ENCODE measurements at regions not wholly inside any gene's neighbourhood (a gene's known extent, or its start where the extent isn't known, plus 50 kb on each side); places are given as distances from the start of the nearest gene placed in this dataset.

DNA sequence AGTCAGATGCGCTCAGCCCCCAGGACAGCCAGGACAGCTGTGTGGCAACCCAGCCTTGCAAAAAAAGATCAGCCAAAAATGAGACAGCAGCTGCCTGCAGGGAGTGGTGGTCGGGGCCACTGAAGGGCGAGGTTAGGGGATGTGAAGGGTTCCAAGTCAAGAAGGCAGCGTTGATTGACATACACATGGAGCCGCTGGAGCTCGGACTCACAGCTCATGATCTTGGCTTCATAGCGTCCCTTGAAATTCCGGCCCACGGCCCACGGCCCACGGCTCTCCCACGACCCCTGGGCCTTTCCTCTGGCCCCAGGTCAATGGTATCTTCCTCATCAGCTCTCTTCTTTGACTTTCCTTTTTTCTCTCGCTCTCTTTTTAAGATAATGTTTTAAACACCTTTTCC lies 390.0 kb upstream of the IRX4 start:
- Histone ChIP-seq H2AFZ (ENCODE audit: low read length, unreplicated experiment) (no peak overlapping the region), H3K4me1 (ENCODE audit: control insufficient read depth, insufficient read depth, low read length, unreplicated experiment) (no peaks in the 10 kb centered on the region), H3K79me2 (ENCODE audit: control insufficient read depth, insufficient read depth, low read length, unreplicated experiment) (no peaks in the 10 kb centered on the region), H3K27me3 (ENCODE audit: insufficient read depth, low read length) (no peaks in the 10 kb centered on the region), H3K4me3 (ENCODE audit: low read depth, low read length) (no peak overlapping the region), H3K27ac (ENCODE audit: low read depth, low read length) (no peak overlapping the region), H3K36me3 (ENCODE audit: insufficient read depth, low read length) (no peaks in the 10 kb centered on the region)

- Histone ChIP-seq H3K36me3 (ENCODE audit: insufficient read depth, low read length) (no peaks in the 10 kb centered on the region), H3K4me3 (ENCODE audit: low read depth, low read length) (no peak overlapping the region), H2AFZ (ENCODE audit: low read length, unreplicated experiment) (no peak overlapping the region), H3K4me1 (ENCODE audit: control insufficient read depth, insufficient read depth, low read length, unreplicated experiment) (no peaks in the 10 kb centered on the region), H3K27ac (ENCODE audit: low read depth, low read length) (no peak overlapping the region), H3K27me3 (ENCODE audit: insufficient read depth, low read length) (no peaks in the 10 kb centered on the region), H3K79me2 (ENCODE audit: control insufficient read depth, insufficient read depth, low read length, unreplicated experiment) (no peaks in the 10 kb centered on the region)
Measured at GRCh38 chr5:2272039-2272438, 389.3 kb upstream of the IRX4 start.

DNA sequence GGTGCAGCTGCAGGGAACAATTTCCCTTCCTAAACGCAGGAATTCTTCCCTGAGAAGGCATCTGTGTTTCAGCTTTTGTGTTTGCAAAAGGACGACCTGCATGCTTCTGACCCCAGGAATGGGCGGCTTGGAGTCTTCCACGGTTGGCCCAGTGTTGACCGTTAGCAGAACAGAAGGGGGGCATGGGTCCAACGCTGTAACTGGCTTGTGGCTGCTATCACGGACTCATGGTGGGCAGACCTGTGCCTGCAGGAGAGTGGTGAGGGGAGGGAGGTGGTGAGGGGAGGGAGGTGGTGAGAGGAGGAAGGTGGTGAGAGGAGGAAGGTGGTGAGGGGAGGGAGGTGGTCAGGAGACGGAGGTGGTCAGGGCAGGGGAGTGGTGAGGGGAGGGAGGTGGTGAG lies 388.6 kb upstream of the IRX4 start:
- Histone ChIP-seq H3K4me1 (ENCODE audit: control insufficient read depth, insufficient read depth, low read length, unreplicated experiment) (no peaks in the 10 kb centered on the region), H3K79me2 (ENCODE audit: control insufficient read depth, insufficient read depth, low read length, unreplicated experiment) (no peaks in the 10 kb centered on the region), H3K4me3 (ENCODE audit: low read depth, low read length) (no peak overlapping the region), H3K27ac (ENCODE audit: low read depth, low read length) (no peak overlapping the region), H3K36me3 (ENCODE audit: insufficient read depth, low read length) (no peaks in the 10 kb centered on the region), H3K27me3 (ENCODE audit: insufficient read depth, low read length) (no peaks in the 10 kb centered on the region), H2AFZ (ENCODE audit: low read length, unreplicated experiment) (no peak overlapping the region)

DNA sequence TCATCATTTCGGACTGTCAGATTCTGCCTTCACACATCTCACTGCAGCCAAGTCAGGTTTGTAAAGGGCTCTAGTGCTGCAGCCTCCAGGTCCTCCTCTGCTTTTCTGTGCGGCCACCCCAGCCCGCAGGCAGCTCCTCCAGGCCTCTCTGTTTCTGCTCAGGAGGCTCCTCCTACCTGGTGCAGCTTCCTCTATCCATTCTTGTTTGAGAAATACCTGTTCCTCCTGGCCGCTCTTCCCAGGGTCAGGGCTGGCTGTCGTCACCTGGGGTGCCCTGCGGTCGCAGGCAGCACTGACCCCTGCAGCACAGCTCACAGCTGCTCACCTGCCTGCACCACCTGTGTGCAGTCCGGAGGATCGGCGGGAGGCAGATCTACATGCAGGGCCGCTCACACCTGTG lies 387.7 kb upstream of the IRX4 start:
- H2AFZ ChIP-seq (ENCODE audit: low read length, unreplicated experiment): no peak overlapping the region
- H3K4me1 ChIP-seq (ENCODE audit: control insufficient read depth, insufficient read depth, low read length, unreplicated experiment): no peaks in the 10 kb centered on the region
- H3K27me3 ChIP-seq (ENCODE audit: insufficient read depth, low read length): no peaks in the 10 kb centered on the region
- no peak overlapping the region for H3K27ac ChIP-seq (ENCODE audit: low read depth, low read length)
- H3K79me2 ChIP-seq (ENCODE audit: control insufficient read depth, insufficient read depth, low read length, unreplicated experiment): no peaks in the 10 kb centered on the region
- no peak overlapping the region for H3K4me3 ChIP-seq (ENCODE audit: low read depth, low read length)
- no peaks in the 10 kb centered on the region for H3K36me3 ChIP-seq (ENCODE audit: insufficient read depth, low read length)

GRCh38 chr5:2269656-2270055 lies 386.9 kb upstream of the IRX4 start:
- Histone ChIP-seq H2AFZ (ENCODE audit: low read length, unreplicated experiment) (no peak overlapping the region), H3K27ac (ENCODE audit: low read depth, low read length) (no peak overlapping the region), H3K4me1 (ENCODE audit: control insufficient read depth, insufficient read depth, low read length, unreplicated experiment) (no peaks in the 10 kb centered on the region), H3K36me3 (ENCODE audit: insufficient read depth, low read length) (no peaks in the 10 kb centered on the region), H3K79me2 (ENCODE audit: control insufficient read depth, insufficient read depth, low read length, unreplicated experiment) (no peaks in the 10 kb centered on the region), H3K27me3 (ENCODE audit: insufficient read depth, low read length) (no peaks in the 10 kb centered on the region), H3K4me3 (ENCODE audit: low read depth, low read length) (no peak overlapping the region)

DNA sequence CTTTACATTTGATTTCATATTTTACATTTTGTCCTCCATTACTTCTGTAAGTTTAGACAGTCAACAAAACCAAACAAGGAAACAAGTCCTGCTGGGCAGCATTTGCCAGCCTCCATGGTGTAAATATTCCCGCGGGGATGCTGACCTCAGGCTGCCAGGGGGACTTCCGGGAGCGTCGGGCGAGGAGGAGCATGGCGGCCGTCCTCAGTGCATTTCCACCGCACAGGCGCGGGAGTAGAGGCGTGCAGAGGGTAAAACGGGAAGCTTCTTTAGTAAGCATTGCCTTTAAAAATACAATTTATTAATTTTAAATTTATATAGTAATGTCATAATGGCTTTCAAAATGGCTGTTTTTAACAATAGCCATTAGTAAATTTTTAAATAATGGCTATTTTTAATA lies 385.3 kb upstream of the IRX4 start:
- Histone ChIP-seq H3K79me2 (ENCODE audit: control insufficient read depth, insufficient read depth, low read length, unreplicated experiment) (no peaks in the 10 kb centered on the region), H3K4me1 (ENCODE audit: control insufficient read depth, insufficient read depth, low read length, unreplicated experiment) (no peaks in the 10 kb centered on the region), H3K27me3 (ENCODE audit: insufficient read depth, low read length) (no peaks in the 10 kb centered on the region), H3K27ac (ENCODE audit: low read depth, low read length) (no peak overlapping the region), H2AFZ (ENCODE audit: low read length, unreplicated experiment) (no peak overlapping the region), H3K36me3 (ENCODE audit: insufficient read depth, low read length) (no peaks in the 10 kb centered on the region), H3K4me3 (ENCODE audit: low read depth, low read length) (no peak overlapping the region)

DNA sequence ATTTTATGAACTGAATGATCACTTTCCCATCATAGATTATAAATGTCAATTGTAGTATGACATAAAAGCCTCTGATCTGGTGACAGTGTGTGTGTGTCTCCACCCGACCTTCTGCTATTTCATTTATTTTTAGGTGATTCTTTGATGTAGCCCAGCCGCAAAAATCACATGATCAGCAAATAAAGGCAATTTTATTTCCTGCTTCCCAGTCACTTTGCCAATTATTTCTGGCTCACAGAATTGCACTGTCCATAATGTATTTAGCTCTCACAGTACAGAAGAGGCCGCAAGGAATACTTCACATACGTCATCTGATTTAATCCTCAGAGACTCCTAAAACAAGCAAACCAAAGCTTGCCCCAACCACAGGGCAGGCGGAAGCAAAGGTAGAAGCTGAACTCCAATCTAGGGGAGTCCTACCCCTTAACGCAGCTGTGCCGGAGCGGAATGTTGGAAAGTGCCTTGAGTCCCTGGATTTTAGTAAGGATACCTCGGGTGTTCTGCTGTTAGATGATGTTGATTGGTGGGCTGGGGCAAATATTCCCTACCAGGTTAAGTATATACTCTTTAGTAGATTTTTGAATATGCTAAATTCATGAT lies 384.0 kb upstream of the IRX4 start:
- no peaks in the 10 kb centered on the region for H3K36me3 ChIP-seq (ENCODE audit: insufficient read depth, low read length)
- H3K27me3 ChIP-seq (ENCODE audit: insufficient read depth, low read length): no peaks in the 10 kb centered on the region
- no peak overlapping the region for H3K27ac ChIP-seq (ENCODE audit: low read depth, low read length)
- no peaks in the 10 kb centered on the region for H3K79me2 ChIP-seq (ENCODE audit: control insufficient read depth, insufficient read depth, low read length, unreplicated experiment)
- no peak overlapping the region for H2AFZ ChIP-seq (ENCODE audit: low read length, unreplicated experiment)
- H3K4me1 ChIP-seq (ENCODE audit: control insufficient read depth, insufficient read depth, low read length, unreplicated experiment): no peaks in the 10 kb centered on the region
- H3K4me3 ChIP-seq (ENCODE audit: low read depth, low read length): no peak overlapping the region

DNA sequence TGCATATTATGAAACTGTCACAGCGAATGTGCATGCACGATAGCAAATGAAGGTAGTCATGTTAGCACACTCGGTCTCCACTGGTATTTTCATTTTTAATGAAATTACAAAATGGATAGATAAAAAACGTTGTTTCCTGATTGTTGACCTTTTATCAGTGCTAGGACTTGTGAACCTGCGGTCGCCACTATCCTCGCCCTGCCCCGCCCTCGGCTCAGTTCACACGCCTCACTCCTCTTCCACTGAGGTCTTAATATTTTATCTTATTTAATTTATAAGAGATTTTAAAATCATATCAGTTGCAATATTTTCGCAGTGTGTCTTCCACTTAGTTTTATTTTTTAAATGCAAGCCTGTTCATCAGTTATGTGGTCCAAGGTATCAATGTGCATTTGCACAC lies 382.6 kb upstream of the IRX4 start:
- Histone ChIP-seq H2AFZ (ENCODE audit: low read length, unreplicated experiment) (no peak overlapping the region), H3K27me3 (ENCODE audit: insufficient read depth, low read length) (no peaks in the 10 kb centered on the region)

GRCh38 chr5:2263763-2264162 lies 381.0 kb upstream of the IRX4 start:
- no peaks in the 10 kb centered on the region for H3K79me2 ChIP-seq (ENCODE audit: control insufficient read depth, insufficient read depth, low read length, unreplicated experiment)
- no peak overlapping the region for H3K27ac ChIP-seq (ENCODE audit: low read depth, low read length)
- no peaks in the 10 kb centered on the region for H3K4me1 ChIP-seq (ENCODE audit: control insufficient read depth, insufficient read depth, low read length, unreplicated experiment)
- H3K27me3 ChIP-seq (ENCODE audit: insufficient read depth, low read length): no peaks in the 10 kb centered on the region
- no peaks in the 10 kb centered on the region for H3K36me3 ChIP-seq (ENCODE audit: insufficient read depth, low read length)
- no peak overlapping the region for H2AFZ ChIP-seq (ENCODE audit: low read length, unreplicated experiment)
- H3K4me3 ChIP-seq (ENCODE audit: low read depth, low read length): no peak overlapping the region

More for the DNA sequence above, 382.6 kb upstream of the IRX4 start:
- no peaks in the 10 kb centered on the region for H3K79me2 ChIP-seq (ENCODE audit: control insufficient read depth, insufficient read depth, low read length, unreplicated experiment)
- H3K4me1 ChIP-seq (ENCODE audit: control insufficient read depth, insufficient read depth, low read length, unreplicated experiment): no peaks in the 10 kb centered on the region
- H3K4me3 ChIP-seq (ENCODE audit: low read depth, low read length): no peak overlapping the region
- no peaks in the 10 kb centered on the region for H3K36me3 ChIP-seq (ENCODE audit: insufficient read depth, low read length)
- H3K27ac ChIP-seq (ENCODE audit: low read depth, low read length): no peak overlapping the region

GRCh38 chr5:2262620-2263019 lies 379.9 kb upstream of the IRX4 start:
- no peaks in the 10 kb centered on the region for H3K27me3 ChIP-seq (ENCODE audit: insufficient read depth, low read length)
- H3K79me2 ChIP-seq (ENCODE audit: control insufficient read depth, insufficient read depth, low read length, unreplicated experiment): no peaks in the 10 kb centered on the region
- no peak overlapping the region for H3K27ac ChIP-seq (ENCODE audit: low read depth, low read length)
- no peaks in the 10 kb centered on the region for H3K4me1 ChIP-seq (ENCODE audit: control insufficient read depth, insufficient read depth, low read length, unreplicated experiment)
- no peak overlapping the region for H3K4me3 ChIP-seq (ENCODE audit: low read depth, low read length)
- no peaks in the 10 kb centered on the region for H3K36me3 ChIP-seq (ENCODE audit: insufficient read depth, low read length)
- no peak overlapping the region for H2AFZ ChIP-seq (ENCODE audit: low read length, unreplicated experiment)

- no peak overlapping the region for H3K4me3 ChIP-seq (ENCODE audit: low read depth, low read length)
Measured at GRCh38 chr5:2261004-2261703, 378.4 kb upstream of the IRX4 start.

More at GRCh38 chr5:2261004-2261703, 378.4 kb upstream of the IRX4 start:
- Histone ChIP-seq H3K4me1 (ENCODE audit: control insufficient read depth, insufficient read depth, low read length, unreplicated experiment) (no peaks in the 10 kb centered on the region), H3K79me2 (ENCODE audit: control insufficient read depth, insufficient read depth, low read length, unreplicated experiment) (no peaks in the 10 kb centered on the region), H2AFZ (ENCODE audit: low read length, unreplicated experiment) (no peak overlapping the region), H3K36me3 (ENCODE audit: insufficient read depth, low read length) (no peaks in the 10 kb centered on the region), H3K27me3 (ENCODE audit: insufficient read depth, low read length) (no peaks in the 10 kb centered on the region), H3K27ac (ENCODE audit: low read depth, low read length) (no peak overlapping the region)
